Testis (tissue), 2 donors: ENCODE measurements at regions not wholly inside any gene's neighbourhood (a gene's known extent, or its start where the extent isn't known, plus 50 kb on each side); places are given as distances from the start of the nearest gene placed in this dataset.

Experiments used
- POLR2A ChIP-seq: fragments of 450-650 bp; IDR thresholded peaks from one replicate; pipeline ENCODE4 v1.6.1; 2017; ENCODE audit warnings: antibody characterized with exemption, mild to moderate bottlenecking, moderate library complexity
- TF ChIP-seq, protein P1 (sequence below), 3 experiments: fragments of 450-650 bp in 2 of 3; fragments of 200-600 bp in 1 of 3; sonication (generic) in 1 of 3; IDR thresholded peaks; one replicate each; pipeline ENCODE4 v1.5.1; 2016 to 2019; ENCODE audit warnings: antibody characterized with exemption in 3 of 3, mild to moderate bottlenecking in 2 of 3, moderate library complexity in 1 of 3

GRCh38 chr2:122221665-122222064, 466.2 kb downstream of the TSN start:
- TF ChIP-seq, protein P1, sequence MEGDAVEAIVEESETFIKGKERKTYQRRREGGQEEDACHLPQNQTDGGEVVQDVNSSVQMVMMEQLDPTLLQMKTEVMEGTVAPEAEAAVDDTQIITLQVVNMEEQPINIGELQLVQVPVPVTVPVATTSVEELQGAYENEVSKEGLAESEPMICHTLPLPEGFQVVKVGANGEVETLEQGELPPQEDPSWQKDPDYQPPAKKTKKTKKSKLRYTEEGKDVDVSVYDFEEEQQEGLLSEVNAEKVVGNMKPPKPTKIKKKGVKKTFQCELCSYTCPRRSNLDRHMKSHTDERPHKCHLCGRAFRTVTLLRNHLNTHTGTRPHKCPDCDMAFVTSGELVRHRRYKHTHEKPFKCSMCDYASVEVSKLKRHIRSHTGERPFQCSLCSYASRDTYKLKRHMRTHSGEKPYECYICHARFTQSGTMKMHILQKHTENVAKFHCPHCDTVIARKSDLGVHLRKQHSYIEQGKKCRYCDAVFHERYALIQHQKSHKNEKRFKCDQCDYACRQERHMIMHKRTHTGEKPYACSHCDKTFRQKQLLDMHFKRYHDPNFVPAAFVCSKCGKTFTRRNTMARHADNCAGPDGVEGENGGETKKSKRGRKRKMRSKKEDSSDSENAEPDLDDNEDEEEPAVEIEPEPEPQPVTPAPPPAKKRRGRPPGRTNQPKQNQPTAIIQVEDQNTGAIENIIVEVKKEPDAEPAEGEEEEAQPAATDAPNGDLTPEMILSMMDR (IDR thresholded peaks at IDR 0.05): no peak
- no peak for TF ChIP-seq POLR2A
